ENCODE measurements at regions not wholly inside any gene's neighbourhood (a gene's known extent, or its start where the extent isn't known, plus 50 kb on each side); places are given as distances from the start of the nearest gene placed in this dataset.
A peak's percentile ranks its signal among the peaks of the same experiment; 100 is the strongest.

DNA sequence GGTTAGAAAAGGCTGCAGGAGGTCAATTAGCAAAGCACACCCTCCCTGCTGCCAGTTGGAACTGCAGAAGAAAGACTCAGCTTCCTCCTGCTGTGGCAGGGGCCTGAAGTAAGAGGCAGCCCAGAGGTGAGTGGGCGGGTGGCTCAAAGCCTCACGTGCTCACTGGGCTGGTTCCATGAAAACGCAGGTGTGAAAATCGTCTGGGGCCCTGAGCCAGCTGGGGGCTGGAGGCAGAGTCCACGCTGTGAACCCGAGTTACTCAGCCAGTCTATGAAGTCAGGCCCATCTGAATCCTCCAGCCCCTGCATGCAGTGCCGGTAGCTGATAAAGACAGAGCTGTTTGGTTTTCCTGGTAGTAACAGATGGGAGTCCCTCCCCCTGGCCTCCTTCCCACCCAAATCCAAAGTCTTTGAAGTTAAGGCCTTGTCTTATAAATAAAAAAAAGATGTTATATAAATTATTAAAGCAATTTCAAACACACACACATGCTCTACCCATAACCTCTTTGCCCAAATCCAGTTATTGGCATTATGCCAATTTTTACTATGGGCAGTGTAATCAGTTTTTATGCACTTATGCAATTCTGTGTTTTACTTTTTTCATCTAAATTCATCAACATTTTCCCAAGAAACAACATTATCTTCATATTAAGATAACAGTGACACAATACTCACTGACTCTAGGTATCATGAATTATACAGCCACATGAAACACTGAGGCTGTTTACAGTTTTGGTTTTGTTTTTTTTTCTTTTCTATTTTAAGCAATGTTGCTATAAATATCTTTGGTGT is 57.9 kb upstream of the PNMA1 start:
- no peaks in the 10 kb centered on the region for H3K9me3 ChIP-seq (ENCODE audit: control insufficient read depth in 4 of 4, low read length in 3 of 4)
- H3K27me3 ChIP-seq (ENCODE audit: control insufficient read depth in 4 of 4, insufficient read depth in 4 of 4, low read length in 3 of 4) = no peaks in the 10 kb centered on the region
- H3K36me3 ChIP-seq (ENCODE audit: control insufficient read depth in 4 of 4, insufficient read depth in 3 of 4, low read depth in 1 of 4, low read length in 3 of 4) = no peaks in the 10 kb centered on the region
- peaks cover 6 to 41% (median 25%) of the 10 kb centered on the region in 4 donors for H3K4me1 ChIP-seq (ENCODE audit: control insufficient read depth in 4 of 4, insufficient read depth in 4 of 4, low read length in 3 of 4)
- peak; percentile 82 for DNase-seq (ENCODE audit: low spot score)
- peak overlapping the region; percentile 21 to 85 for H3K27ac ChIP-seq (ENCODE audit: low read depth in 1 of 2, low read length in 2 of 2)
- 7% methylated on average over 7 of the region's 7 CpGs for WGBS
- no peak overlapping the region for H3K4me3 ChIP-seq (ENCODE audit: low read depth in 1 of 3, low read length in 3 of 3)
- H3K9ac ChIP-seq (ENCODE audit: low read depth in 1 of 2, low read length in 2 of 2) = peak overlapping the region in 1 of 2 donors; percentile 44
- TF ChIP-seq YY1 (IDR thresholded peaks at IDR 0.05) (no peak), SP1 (IDR thresholded peaks at IDR 0.05) (peak; percentile 63), RAD21 (IDR thresholded peaks at IDR 0.05) (peak in 1 of 2 donors; percentile 15), REST (IDR thresholded peaks at IDR 0.05) (no peak), HNF4A (conservative IDR thresholded peaks at IDR 0.05) (peak; percentile 74 to 76), NR2F2 (IDR thresholded peaks at IDR 0.05) (no peak), JUND (IDR thresholded peaks at IDR 0.05) (peak in 1 of 2 donors; percentile 37), EGR1 (IDR thresholded peaks at IDR 0.05; ENCODE audit: low read depth in 2 of 2) (peak; percentile 84 to 91), FOXA1 (IDR thresholded peaks at IDR 0.05) (no peak), TAF1 (conservative IDR thresholded peaks at IDR 0.05) (no peak), ZBTB33 (IDR thresholded peaks at IDR 0.05) (no peak), RXRA (IDR thresholded peaks at IDR 0.05) (peak; percentile 74 to 80), CTCF (IDR thresholded peaks at IDR 0.05; ENCODE audit: low read depth, low read length, missing input control) (no peak), MAX (IDR thresholded peaks at IDR 0.05) (peak; percentile 82), FOXA2 (IDR thresholded peaks at IDR 0.05) (no peak), GABPA (IDR thresholded peaks at IDR 0.05 in 1 of 2, conservative IDR thresholded peaks at IDR 0.05 in 1 of 2) (peak in 1 of 2 donors; percentile 28), HNF4G (IDR thresholded peaks at IDR 0.05) (peak; percentile 45)
- TF ChIP-seq, protein P1, sequence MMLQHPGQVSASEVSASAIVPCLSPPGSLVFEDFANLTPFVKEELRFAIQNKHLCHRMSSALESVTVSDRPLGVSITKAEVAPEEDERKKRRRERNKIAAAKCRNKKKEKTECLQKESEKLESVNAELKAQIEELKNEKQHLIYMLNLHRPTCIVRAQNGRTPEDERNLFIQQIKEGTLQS (IDR thresholded peaks at IDR 0.05) = peak; percentile 12

Measured in liver (tissue), 8 donors.